Right lobe of liver (tissue), 4 donors: ENCODE measurements at regions not wholly inside any gene's neighbourhood (a gene's known extent, or its start where the extent isn't known, plus 50 kb on each side); places are given as distances from the start of the nearest gene placed in this dataset.

Experiments
- CTCF ChIP-seq, 4 donors: fragments of 200-600 bp in 3 of 4; fragments of 450-650 bp in 1 of 4; IDR thresholded peaks; one replicate each; pipeline versions ENCODE4 v1.5.1 to v1.8.0; 2016 to 2022; ENCODE audit warnings: antibody characterized with exemption in 4 of 4, mild to moderate bottlenecking in 2 of 4
- POLR2A ChIP-seq: fragments of 450-650 bp; IDR thresholded peaks from one replicate; pipeline ENCODE4 v1.6.1; 2017; ENCODE audit warnings: antibody characterized with exemption, mild to moderate bottlenecking
- donor health status: DM: no; HTN: no; CAD: no.
- donor health status: DM: no; HTN: no; CAD: no.
- donor health status: DM: no; HTN: yes; CAD: no.

GRCh38 chr13:39232401-39232980, 194.2 kb downstream of the NHLRC3 start:
- TF ChIP-seq CTCF (IDR thresholded peaks at IDR 0.05): no peak
- TF ChIP-seq POLR2A: no peak
